Stimulated activated CD4-positive, alpha-beta T cell treated with anti-CD3 and anti-CD28 coated beads, Interleukin-2, amount 100 ng/mL, for 24 hours (primary cell): ENCODE measurements at regions not wholly inside any gene's neighbourhood (a gene's known extent, or its start where the extent isn't known, plus 50 kb on each side); places are given as distances from the start of the nearest gene placed in this dataset.

Source experiments
- DNase-seq, 2 donors: peaks; one replicate each; pipeline ENCODE4 v3.0.0-alpha.2; 2020

- no peak for DNase-seq
Measured at GRCh38 chr22:27264184-27264583, 537.4 kb downstream of the MN1 start.

- no peak for DNase-seq
Measured at GRCh38 chr22:27267145-27267544, 534.4 kb downstream of the MN1 start.

GRCh38 chr22:27269751-27270543 lies 531.6 kb downstream of the MN1 start:
- DNase-seq = no peak

GRCh38 chr22:27270818-27271510 lies 530.6 kb downstream of the MN1 start:
- no peak for DNase-seq

GRCh38 chr22:27273436-27273835 lies 528.1 kb downstream of the MN1 start:
- DNase-seq = no peak

GRCh38 chr22:27273853-27274252 lies 527.7 kb downstream of the MN1 start:
- no peak for DNase-seq

GRCh38 chr22:27274770-27275449 lies 526.6 kb downstream of the MN1 start:
- DNase-seq = no peak

GRCh38 chr22:27278946-27279345 lies 522.6 kb downstream of the MN1 start:
- DNase-seq = no peak

- no peak for DNase-seq
Measured at GRCh38 chr22:27283240-27283639, 518.3 kb downstream of the MN1 start.

- no peak for DNase-seq
Measured at GRCh38 chr22:27283714-27284113, 517.8 kb downstream of the MN1 start.

GRCh38 chr22:27284324-27284723 lies 517.2 kb downstream of the MN1 start:
- DNase-seq = no peak

GRCh38 chr22:27286711-27287110 lies 514.8 kb downstream of the MN1 start:
- no peak for DNase-seq

- DNase-seq = no peak
Measured at GRCh38 chr22:27292542-27293299, 508.8 kb downstream of the MN1 start.

GRCh38 chr22:27293721-27294445 lies 507.7 kb downstream of the MN1 start:
- no peak for DNase-seq

GRCh38 chr22:27295040-27295439 lies 506.5 kb downstream of the MN1 start:
- no peak for DNase-seq

- no peak for DNase-seq
Measured at GRCh38 chr22:27295605-27296004, 506.0 kb downstream of the MN1 start.

- no peak for DNase-seq
Measured at GRCh38 chr22:27296091-27296675, 505.4 kb downstream of the MN1 start.

- no peak for DNase-seq
Measured at GRCh38 chr22:27297125-27297524, 504.4 kb downstream of the MN1 start.

GRCh38 chr22:27298332-27298731 lies 503.2 kb downstream of the MN1 start:
- DNase-seq = no peak

- DNase-seq = no peak
Measured at GRCh38 chr22:27298742-27299141, 502.8 kb downstream of the MN1 start.

- DNase-seq = no peak
Measured at GRCh38 chr22:27299181-27300085, 502.1 kb downstream of the MN1 start.
